Neutrophil (primary cell): ENCODE measurements at regions not wholly inside any gene's neighbourhood (a gene's known extent, or its start where the extent isn't known, plus 50 kb on each side); places are given as distances from the start of the nearest gene placed in this dataset.
"Not testable (repeated sequence)": the region's sequence is repeated elsewhere in the genome, so short reads cannot be mapped to it uniquely, and the experiment has no call there.

Experiments used
- H3K27ac ChIP-seq: fragments of 200-600 bp; sonication (generic); 2 replicates; pipeline ENCODE4 v1.5.1; 2016; ENCODE audit warnings: mild to moderate bottlenecking, moderate library complexity
- H3K27me3 ChIP-seq: fragments of 200-600 bp; sonication (generic); 2 replicates; pipeline ENCODE4 v1.6.0; 2016; ENCODE audit warnings: mild to moderate bottlenecking
- H3K36me3 ChIP-seq: fragments of 200-600 bp; sonication (generic); 2 replicates; pipeline ENCODE4 v1.5.1; 2017
- H3K4me1 ChIP-seq, 2 experiments: fragments of 200-600 bp in 1 of 2; sonication (generic) in 1 of 2; 1 replicate in 1 of 2; 2 replicates in 1 of 2; pipeline versions ENCODE4 v1.5.1 to v1.6.1; 2013 to 2016; ENCODE audit warnings: low read depth in 1 of 2, low read length in 1 of 2, mild to moderate bottlenecking in 1 of 2, moderate library complexity in 1 of 2; ENCODE audit not compliant: control insufficient read depth in 1 of 2, insufficient read depth in 1 of 2
- H3K4me3 ChIP-seq, 2 experiments: fragments of 200-600 bp in 1 of 2; sonication (generic) in 1 of 2; 1 replicate in 1 of 2; 2 replicates in 1 of 2; pipeline ENCODE4 v1.5.1; 2013 to 2016; ENCODE audit warnings: low read depth in 1 of 2, low read length in 1 of 2, mild to moderate bottlenecking in 1 of 2, moderate library complexity in 1 of 2
- H3K9me3 ChIP-seq: fragments of 200-600 bp; sonication (generic); 2 replicates; pipeline ENCODE4 v1.5.1; 2016
- CTCF ChIP-seq: fragments of 200-600 bp; sonication (generic); IDR thresholded peaks from 2 replicates; pipeline ENCODE4 v1.5.1; 2016; ENCODE audit warnings: antibody characterized with exemption

- Histone ChIP-seq H3K27ac (no peak overlapping the region), H3K27me3 (no peaks in the 10 kb centered on the region), H3K36me3 (no peaks in the 10 kb centered on the region), H3K4me1 (no peaks in the 10 kb centered on the region), H3K9me3 (no peaks in the 10 kb centered on the region), H3K4me3 (no peak overlapping the region)
- TF ChIP-seq CTCF, result no peak
These were observed 190.9 kb downstream of the SHOX start for GRCh38 chrX:821327-822107.

- no peak for TF ChIP-seq CTCF
- H3K9me3 ChIP-seq, result no peaks in the 10 kb centered on the region
- H3K4me1 ChIP-seq, result no peaks in the 10 kb centered on the region
- H3K36me3 ChIP-seq, result no peaks in the 10 kb centered on the region
- no peaks in the 10 kb centered on the region for H3K27me3 ChIP-seq
- H3K27ac ChIP-seq, result no peak overlapping the region
- H3K4me3 ChIP-seq, result no peak overlapping the region
These were observed 189.1 kb downstream of the SHOX start for GRCh38 chrX:819684-820083.

- Histone ChIP-seq H3K4me1 (no peaks in the 10 kb centered on the region), H3K36me3 (no peaks in the 10 kb centered on the region), H3K27me3 (no peaks in the 10 kb centered on the region), H3K4me3 (no peak overlapping the region), H3K9me3 (no peaks in the 10 kb centered on the region), H3K27ac (no peak overlapping the region)
- no peak for TF ChIP-seq CTCF
These were observed 187.2 kb downstream of the SHOX start for GRCh38 chrX:817759-818300.

GRCh38 chrX:817147-817546 is 186.6 kb downstream of the SHOX start:
- not testable (repeated sequence) for H3K9me3 ChIP-seq, H3K4me1 ChIP-seq, H3K27me3 ChIP-seq, H3K4me3 ChIP-seq, H3K27ac ChIP-seq, H3K36me3 ChIP-seq

GRCh38 chrX:816411-816810 is 185.8 kb downstream of the SHOX start:
- Histone ChIP-seq H3K27ac (no peak overlapping the region), H3K9me3 (no peaks in the 10 kb centered on the region), H3K27me3 (no peaks in the 10 kb centered on the region), H3K36me3 (no peaks in the 10 kb centered on the region), H3K4me1 (no peaks in the 10 kb centered on the region), H3K4me3 (no peak overlapping the region)
- TF ChIP-seq CTCF, result no peak

- no peak for TF ChIP-seq CTCF
These were observed 179.6 kb downstream of the SHOX start for GRCh38 chrX:810186-810585.

More at GRCh38 chrX:810186-810585, 179.6 kb downstream of the SHOX start:
- Histone ChIP-seq H3K4me3 (no peak overlapping the region), H3K4me1 (no peaks in the 10 kb centered on the region), H3K9me3 (no peaks in the 10 kb centered on the region), H3K36me3 (no peaks in the 10 kb centered on the region), H3K27ac (no peak overlapping the region), H3K27me3 (peaks cover 17% of the 10 kb centered on the region)
